HG02852 (cell line): ENCODE measurements at regions not wholly inside any gene's neighbourhood (a gene's known extent, or its start where the extent isn't known, plus 50 kb on each side); places are given as distances from the start of the nearest gene placed in this dataset.
A peak's percentile ranks its signal among the peaks of the same experiment; 100 is the strongest.
"Not testable (repeated sequence)": the region's sequence is repeated elsewhere in the genome, so short reads cannot be mapped to it uniquely, and the experiment has no call there.

ENCODE experiments used
- ATAC-seq: cut with Tn5 transposase; IDR thresholded peaks from one replicate; pipeline ENCODE4 v1.9.1; 2021; ENCODE audit warnings: mild to moderate bottlenecking, moderate library complexity; ENCODE audit not compliant: unreplicated experiment

GRCh38 chr5:60517850-60518249, 182.1 kb downstream of the DEPDC1B start:
- ATAC-seq: no peak

- no peak for ATAC-seq
These were observed 182.8 kb downstream of the DEPDC1B start for GRCh38 chr5:60517094-60517694.

GRCh38 chr5:60516688-60517087, 183.3 kb downstream of the DEPDC1B start:
- ATAC-seq: no peak

GRCh38 chr5:60514152-60514551, 185.8 kb downstream of the DEPDC1B start:
- no peak for ATAC-seq

GRCh38 chr5:60512117-60512516, 187.8 kb downstream of the DEPDC1B start:
- ATAC-seq: no peak

GRCh38 chr5:60510663-60511062, 189.3 kb downstream of the DEPDC1B start:
- no peak for ATAC-seq

GRCh38 chr5:60510049-60510448, 189.9 kb downstream of the DEPDC1B start:
- ATAC-seq: peak; percentile 48

- no peak for ATAC-seq
These were observed 190.4 kb downstream of the DEPDC1B start for GRCh38 chr5:60509519-60509918.

- no peak for ATAC-seq
These were observed 192.3 kb downstream of the DEPDC1B start for GRCh38 chr5:60507687-60508086.

- no peak for ATAC-seq
These were observed 194.4 kb downstream of the DEPDC1B start for GRCh38 chr5:60505373-60506171.

GRCh38 chr5:60504342-60504741, 195.6 kb downstream of the DEPDC1B start:
- ATAC-seq: peak; percentile 92

- ATAC-seq: peak; percentile 80
These were observed 196.2 kb downstream of the DEPDC1B start for GRCh38 chr5:60503771-60504170.

- no peak for ATAC-seq
These were observed 202.1 kb downstream of the DEPDC1B start for GRCh38 chr5:60497706-60498500.

- ATAC-seq: no peak
These were observed 204.1 kb downstream of the DEPDC1B start for GRCh38 chr5:60495644-60496520.

- ATAC-seq: peak; percentile 79
These were observed 205.3 kb downstream of the DEPDC1B start for GRCh38 chr5:60494635-60495034.

GRCh38 chr5:60494144-60494543, 205.8 kb downstream of the DEPDC1B start:
- no peak for ATAC-seq

- no peak for ATAC-seq
These were observed 206.6 kb downstream of the DEPDC1B start for GRCh38 chr5:60493372-60493771.

GRCh38 chr5:60492958-60493357, 207.0 kb downstream of the DEPDC1B start:
- ATAC-seq: no peak

- ATAC-seq: not testable (repeated sequence)
These were observed 207.6 kb downstream of the DEPDC1B start for GRCh38 chr5:60492358-60492757.

GRCh38 chr5:60490597-60491166, 209.3 kb downstream of the DEPDC1B start:
- ATAC-seq: no peak
